ENCODE measurements at regions not wholly inside any gene's neighbourhood (a gene's known extent, or its start where the extent isn't known, plus 50 kb on each side); places are given as distances from the start of the nearest gene placed in this dataset.

DNA sequence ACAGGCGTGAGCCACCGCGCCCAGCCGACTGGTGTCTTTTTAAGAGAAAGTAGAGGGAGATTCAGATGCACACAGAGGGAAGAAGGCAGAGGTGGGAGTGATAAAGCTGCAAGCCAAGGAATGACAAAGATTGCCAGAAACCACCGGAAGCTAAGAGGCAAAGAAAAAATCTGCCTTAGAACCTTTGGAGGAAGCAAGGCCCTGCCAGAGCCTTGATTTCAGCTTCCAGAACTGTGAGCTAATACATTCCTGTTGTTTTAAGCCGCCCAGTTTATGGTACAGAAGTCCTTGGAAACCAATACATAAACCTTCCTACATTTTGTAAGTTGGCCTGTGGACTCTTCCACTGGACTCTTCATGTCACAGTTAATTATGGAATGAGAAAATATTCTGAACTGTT lies 71.7 kb upstream of the SOX21 start:
- H3K27me3 Mint-ChIP-seq (ENCODE audit: low read depth in 3 of 3): peaks cover 0 to 2% (median 1%) of the 10 kb centered on the region in 3 donors
- Histone ChIP-seq H3K27me3 (ENCODE audit: control insufficient read depth in 2 of 2, insufficient read depth in 2 of 2, low read length in 2 of 2) (no peaks in the 10 kb centered on the region), H3K9me3 (replicated peaks in 1 of 2; ENCODE audit: control insufficient read depth in 1 of 2, insufficient read depth in 1 of 2, low read length in 2 of 2) (peaks cover 0 to 3% of the 10 kb centered on the region in 2 donors), H3K27ac (ENCODE audit: low read depth in 1 of 2, low read length in 2 of 2) (no peak overlapping the region), H3K4me1 (ENCODE audit: control insufficient read depth in 1 of 2, insufficient read depth in 2 of 2, low read length in 2 of 2) (no peaks in the 10 kb centered on the region), H3K36me3 (replicated peaks in 1 of 2; ENCODE audit: control insufficient read depth in 1 of 2, insufficient read depth in 2 of 2, low read length in 2 of 2) (no peaks in the 10 kb centered on the region), H4K20me1 (ENCODE audit: insufficient read depth, low read length) (no peaks in the 10 kb centered on the region), H3K9ac (ENCODE audit: insufficient read depth, low read length, poor library complexity, severe bottlenecking) (no peak overlapping the region), H3K4me2 (replicated peaks; ENCODE audit: extremely low read depth, low read length, poor library complexity, severe bottlenecking) (no peak overlapping the region), H3K79me2 (ENCODE audit: insufficient read depth, low read length) (no peaks in the 10 kb centered on the region), H3K4me3 (replicated peaks in 1 of 3; ENCODE audit: low read depth in 2 of 3, low read length in 3 of 3) (no peak overlapping the region), H2AFZ (ENCODE audit: insufficient read depth, low read depth, low read length, poor library complexity, severe bottlenecking) (no peak overlapping the region)
- DNase-seq: no peak
- H3K9me3 Mint-ChIP-seq: peaks cover 0 to 35% (median 10%) of the 10 kb centered on the region in 7 donors
- no peaks in the 10 kb centered on the region for H3K4me1 Mint-ChIP-seq
- intact Hi-C loops (cut with micrococcal nuclease): no loop called here
- 83% methylated on average over 1 of the region's 6 CpGs for WGBS (ENCODE audit: insufficient coverage)
- peak overlapping the region in 1 of 7 donors; percentile 46 for H3K27ac Mint-ChIP-seq
- H3K4me3 Mint-ChIP-seq: no peak overlapping the region
- no peaks in the 10 kb centered on the region for H3K36me3 Mint-ChIP-seq
- TF ChIP-seq, protein P1, sequence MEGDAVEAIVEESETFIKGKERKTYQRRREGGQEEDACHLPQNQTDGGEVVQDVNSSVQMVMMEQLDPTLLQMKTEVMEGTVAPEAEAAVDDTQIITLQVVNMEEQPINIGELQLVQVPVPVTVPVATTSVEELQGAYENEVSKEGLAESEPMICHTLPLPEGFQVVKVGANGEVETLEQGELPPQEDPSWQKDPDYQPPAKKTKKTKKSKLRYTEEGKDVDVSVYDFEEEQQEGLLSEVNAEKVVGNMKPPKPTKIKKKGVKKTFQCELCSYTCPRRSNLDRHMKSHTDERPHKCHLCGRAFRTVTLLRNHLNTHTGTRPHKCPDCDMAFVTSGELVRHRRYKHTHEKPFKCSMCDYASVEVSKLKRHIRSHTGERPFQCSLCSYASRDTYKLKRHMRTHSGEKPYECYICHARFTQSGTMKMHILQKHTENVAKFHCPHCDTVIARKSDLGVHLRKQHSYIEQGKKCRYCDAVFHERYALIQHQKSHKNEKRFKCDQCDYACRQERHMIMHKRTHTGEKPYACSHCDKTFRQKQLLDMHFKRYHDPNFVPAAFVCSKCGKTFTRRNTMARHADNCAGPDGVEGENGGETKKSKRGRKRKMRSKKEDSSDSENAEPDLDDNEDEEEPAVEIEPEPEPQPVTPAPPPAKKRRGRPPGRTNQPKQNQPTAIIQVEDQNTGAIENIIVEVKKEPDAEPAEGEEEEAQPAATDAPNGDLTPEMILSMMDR (IDR thresholded peaks at IDR 0.05): no peak

DNA sequence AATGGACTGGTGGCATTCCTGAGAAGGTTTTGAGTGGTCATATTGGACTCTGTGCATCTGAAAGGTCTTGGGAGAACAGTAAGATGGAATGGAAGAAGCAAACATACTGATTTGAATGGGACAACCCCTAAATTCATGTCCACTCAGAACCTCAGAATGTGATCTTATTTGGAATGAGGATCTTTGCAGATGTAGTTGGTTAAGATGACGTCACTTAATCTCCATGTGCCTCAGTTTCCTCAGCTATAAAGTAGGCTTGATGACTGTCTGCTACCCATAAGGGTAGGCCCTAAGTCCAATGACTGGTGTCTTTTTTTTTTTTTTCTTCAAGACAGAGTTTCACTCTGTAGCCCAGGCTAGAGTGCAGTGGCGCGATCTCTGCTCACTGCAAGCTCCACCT lies 71.1 kb upstream of the SOX21 start:
- H3K9me3 ChIP-seq (replicated peaks in 1 of 2; ENCODE audit: control insufficient read depth in 1 of 2, insufficient read depth in 1 of 2, low read length in 2 of 2): peaks cover 0 to 3% of the 10 kb centered on the region in 2 donors
- no peaks in the 10 kb centered on the region for H3K4me1 Mint-ChIP-seq
- H3K27ac ChIP-seq (ENCODE audit: low read depth in 1 of 2, low read length in 2 of 2): no peak overlapping the region
- no peak overlapping the region for H3K9ac ChIP-seq (ENCODE audit: insufficient read depth, low read length, poor library complexity, severe bottlenecking)
- no peaks in the 10 kb centered on the region for H3K36me3 Mint-ChIP-seq
- H2AFZ ChIP-seq (ENCODE audit: insufficient read depth, low read depth, low read length, poor library complexity, severe bottlenecking): no peak overlapping the region
- intact Hi-C loops (cut with micrococcal nuclease): no loop called here
- no peak overlapping the region for H3K27ac Mint-ChIP-seq
- no peak overlapping the region for H3K4me3 ChIP-seq (replicated peaks in 1 of 3; ENCODE audit: low read depth in 2 of 3, low read length in 3 of 3)
- H3K27me3 Mint-ChIP-seq (ENCODE audit: low read depth in 3 of 3): peaks cover 0 to 2% (median 1%) of the 10 kb centered on the region in 3 donors
- H3K4me3 Mint-ChIP-seq: no peak overlapping the region
- no peaks in the 10 kb centered on the region for H4K20me1 ChIP-seq (ENCODE audit: insufficient read depth, low read length)
- TF ChIP-seq, protein P1 (IDR thresholded peaks at IDR 0.05): no peak
- no peaks in the 10 kb centered on the region for H3K36me3 ChIP-seq (replicated peaks in 1 of 2; ENCODE audit: control insufficient read depth in 1 of 2, insufficient read depth in 2 of 2, low read length in 2 of 2)
- H3K4me2 ChIP-seq (replicated peaks; ENCODE audit: extremely low read depth, low read length, poor library complexity, severe bottlenecking): no peak overlapping the region
- WGBS (ENCODE audit: insufficient coverage): 100% methylated on average over 3 of the region's 3 CpGs
- DNase-seq: no peak
- H3K27me3 ChIP-seq (ENCODE audit: control insufficient read depth in 2 of 2, insufficient read depth in 2 of 2, low read length in 2 of 2): no peaks in the 10 kb centered on the region
- H3K4me1 ChIP-seq (ENCODE audit: control insufficient read depth in 1 of 2, insufficient read depth in 2 of 2, low read length in 2 of 2): no peaks in the 10 kb centered on the region
- H3K9me3 Mint-ChIP-seq: peaks cover 0 to 35% (median 10%) of the 10 kb centered on the region in 7 donors
- H3K79me2 ChIP-seq (ENCODE audit: insufficient read depth, low read length): no peaks in the 10 kb centered on the region

Data from CD14-positive monocyte (primary cell).